ENCODE measurements at regions not wholly inside any gene's neighbourhood (a gene's known extent, or its start where the extent isn't known, plus 50 kb on each side); places are given as distances from the start of the nearest gene placed in this dataset.

- Histone ChIP-seq H3K9me3 (no peaks in the 10 kb centered on the region), H3K27me3 (no peaks in the 10 kb centered on the region), H3K4me3 (no peak overlapping the region), H3K36me3 (no peaks in the 10 kb centered on the region), H3K27ac (no peak overlapping the region), H3K4me1 (no peaks in the 10 kb centered on the region)
- no peak for DNase-seq
- no peak for TF ChIP-seq POLR2A (IDR thresholded peaks at IDR 0.05)
- TF ChIP-seq, protein P1, sequence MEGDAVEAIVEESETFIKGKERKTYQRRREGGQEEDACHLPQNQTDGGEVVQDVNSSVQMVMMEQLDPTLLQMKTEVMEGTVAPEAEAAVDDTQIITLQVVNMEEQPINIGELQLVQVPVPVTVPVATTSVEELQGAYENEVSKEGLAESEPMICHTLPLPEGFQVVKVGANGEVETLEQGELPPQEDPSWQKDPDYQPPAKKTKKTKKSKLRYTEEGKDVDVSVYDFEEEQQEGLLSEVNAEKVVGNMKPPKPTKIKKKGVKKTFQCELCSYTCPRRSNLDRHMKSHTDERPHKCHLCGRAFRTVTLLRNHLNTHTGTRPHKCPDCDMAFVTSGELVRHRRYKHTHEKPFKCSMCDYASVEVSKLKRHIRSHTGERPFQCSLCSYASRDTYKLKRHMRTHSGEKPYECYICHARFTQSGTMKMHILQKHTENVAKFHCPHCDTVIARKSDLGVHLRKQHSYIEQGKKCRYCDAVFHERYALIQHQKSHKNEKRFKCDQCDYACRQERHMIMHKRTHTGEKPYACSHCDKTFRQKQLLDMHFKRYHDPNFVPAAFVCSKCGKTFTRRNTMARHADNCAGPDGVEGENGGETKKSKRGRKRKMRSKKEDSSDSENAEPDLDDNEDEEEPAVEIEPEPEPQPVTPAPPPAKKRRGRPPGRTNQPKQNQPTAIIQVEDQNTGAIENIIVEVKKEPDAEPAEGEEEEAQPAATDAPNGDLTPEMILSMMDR (IDR thresholded peaks at IDR 0.05) = no peak
These were observed 106.8 kb downstream of the SEMA6D start for GRCh38 chr15:47824147-47824546.

- H3K27ac ChIP-seq = no peak overlapping the region
- TF ChIP-seq, protein P1 (IDR thresholded peaks at IDR 0.05) = no peak
- no peak for TF ChIP-seq POLR2A (IDR thresholded peaks at IDR 0.05)
- no peaks in the 10 kb centered on the region for H3K27me3 ChIP-seq
- no peak overlapping the region for H3K4me3 ChIP-seq
- no peak for DNase-seq
- no peaks in the 10 kb centered on the region for H3K9me3 ChIP-seq
- no peaks in the 10 kb centered on the region for H3K4me1 ChIP-seq
- no peaks in the 10 kb centered on the region for H3K36me3 ChIP-seq
These were observed 112.4 kb downstream of the SEMA6D start for GRCh38 chr15:47829667-47830066.

GRCh38 chr15:47834093-47834492 lies 116.8 kb downstream of the SEMA6D start:
- Histone ChIP-seq H3K36me3 (no peaks in the 10 kb centered on the region), H3K27me3 (no peaks in the 10 kb centered on the region), H3K4me1 (no peaks in the 10 kb centered on the region), H3K4me3 (no peak overlapping the region), H3K9me3 (no peaks in the 10 kb centered on the region), H3K27ac (no peak overlapping the region)
- TF ChIP-seq POLR2A (IDR thresholded peaks at IDR 0.05) = no peak
- TF ChIP-seq, protein P1 (IDR thresholded peaks at IDR 0.05) = no peak
- DNase-seq = no peak

DNA sequence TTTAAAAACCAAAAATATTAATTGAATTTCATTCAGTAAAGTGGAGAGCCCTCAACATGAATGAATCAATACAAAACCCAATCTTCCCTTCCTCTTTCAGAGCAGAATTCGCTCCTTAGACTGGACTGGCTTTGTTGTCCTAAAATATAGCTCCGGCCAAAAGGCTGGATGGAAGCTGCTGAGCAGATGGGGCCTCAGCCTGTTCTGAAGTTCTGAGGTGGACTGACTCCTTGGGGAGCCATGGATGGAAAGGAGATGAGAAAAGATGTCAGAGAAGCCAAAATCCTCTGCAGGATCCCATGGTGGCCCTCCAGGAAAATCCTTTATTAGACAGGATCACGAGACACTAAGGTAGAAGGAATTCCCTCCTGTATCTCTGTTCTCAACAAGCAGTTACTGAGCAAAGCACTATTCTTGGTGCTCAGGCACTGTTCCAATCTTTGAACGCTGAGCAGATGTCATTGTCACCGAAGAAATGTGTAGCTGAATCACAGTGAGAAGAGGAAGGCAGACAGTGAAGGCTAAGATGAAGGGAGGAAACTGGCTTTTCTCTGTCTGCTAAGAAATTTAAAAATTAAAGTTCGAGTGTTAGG lies 122.0 kb downstream of the SEMA6D start:
- H3K27ac ChIP-seq = no peak overlapping the region
- no peaks in the 10 kb centered on the region for H3K4me1 ChIP-seq
- H3K36me3 ChIP-seq = no peaks in the 10 kb centered on the region
- H3K27me3 ChIP-seq = no peaks in the 10 kb centered on the region
- H3K9me3 ChIP-seq = no peaks in the 10 kb centered on the region
- TF ChIP-seq, protein P1 (IDR thresholded peaks at IDR 0.05) = no peak
- no peak for TF ChIP-seq POLR2A (IDR thresholded peaks at IDR 0.05)
- H3K4me3 ChIP-seq = no peak overlapping the region
- DNase-seq = no peak

DNA sequence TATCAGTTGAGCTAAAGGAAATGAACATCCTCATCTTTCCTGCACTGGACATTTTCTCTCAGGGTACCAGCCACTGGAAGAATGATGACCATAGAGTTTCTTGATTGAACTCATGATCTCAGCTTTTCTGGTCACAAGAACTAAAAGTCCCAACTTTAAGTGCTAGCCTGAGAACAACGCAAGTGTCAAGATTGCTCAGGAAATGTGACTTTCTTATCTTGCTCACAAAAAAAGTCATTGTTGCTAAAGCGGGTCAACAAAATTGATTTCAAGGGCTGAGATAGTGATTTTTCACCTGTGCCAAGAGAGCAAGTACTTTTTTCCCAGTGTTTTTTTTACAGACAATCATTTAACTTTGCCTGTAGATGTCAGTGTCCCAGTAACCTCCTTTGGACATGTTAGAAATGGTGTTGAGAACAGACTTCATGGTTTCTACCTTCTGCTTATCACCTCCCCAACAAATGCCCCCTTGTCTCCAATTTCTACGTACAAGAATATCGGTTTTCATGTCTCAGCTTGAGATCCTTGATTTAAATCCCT lies 125.9 kb downstream of the SEMA6D start:
- no peak overlapping the region for H3K4me3 ChIP-seq
- no peaks in the 10 kb centered on the region for H3K4me1 ChIP-seq
- DNase-seq = no peak
- H3K27ac ChIP-seq = no peak overlapping the region
- no peaks in the 10 kb centered on the region for H3K9me3 ChIP-seq
- TF ChIP-seq POLR2A (IDR thresholded peaks at IDR 0.05) = no peak
- TF ChIP-seq, protein P1 (IDR thresholded peaks at IDR 0.05) = no peak
- H3K36me3 ChIP-seq = no peaks in the 10 kb centered on the region
- H3K27me3 ChIP-seq = no peaks in the 10 kb centered on the region
